MM.1S (cell line): ENCODE measurements at regions not wholly inside any gene's neighbourhood (a gene's known extent, or its start where the extent isn't known, plus 50 kb on each side); places are given as distances from the start of the nearest gene placed in this dataset.

Experiments used
- DNase-seq: peaks from one replicate; pipeline ENCODE4 v3.0.0-alpha.2; 2015
- H2AFZ ChIP-seq: fragments of 300-600 bp; sonication (generic); 2 replicates; pipeline ENCODE4 v1.6.0; 2016; ENCODE audit warnings: antibody characterized with exemption, low read length
- H3F3A ChIP-seq: fragments of 300-600 bp; sonication (generic); 2 replicates; pipeline ENCODE4 v1.6.1; 2016; ENCODE audit warnings: mild to moderate bottlenecking, antibody characterized with exemption, low read length, moderate library complexity, mixed read lengths; ENCODE audit not compliant: insufficient read depth
- H3K27ac ChIP-seq: fragments of 300-600 bp; sonication (generic); 2 replicates; pipeline ENCODE4 v1.5.1; 2016; ENCODE audit warnings: mild to moderate bottlenecking, low read length
- H3K27me3 ChIP-seq: fragments of 300-600 bp; sonication (generic); replicated peaks from 2 replicates; pipeline ENCODE4 v1.6.0; 2016; ENCODE audit warnings: low read length; ENCODE audit not compliant: insufficient read depth
- H3K36me3 ChIP-seq: fragments of 300-600 bp; sonication (generic); replicated peaks from 2 replicates; pipeline ENCODE4 v1.6.1; 2016; ENCODE audit warnings: mild to moderate bottlenecking, low read length, mixed read lengths; ENCODE audit not compliant: insufficient read depth
- H3K4me1 ChIP-seq: fragments of 300-600 bp; sonication (generic); 2 replicates; pipeline ENCODE4 v1.6.1; 2016; ENCODE audit warnings: low read length, mixed read lengths
- H3K4me2 ChIP-seq: fragments of 300-600 bp; sonication (generic); 2 replicates; pipeline ENCODE4 v1.6.0; 2016; ENCODE audit warnings: low read depth, low read length
- H3K4me3 ChIP-seq: fragments of 300-600 bp; sonication (generic); 2 replicates; pipeline ENCODE4 v1.5.1; 2016; ENCODE audit warnings: low read length, mixed read lengths
- H3K79me2 ChIP-seq: fragments of 300-600 bp; sonication (generic); 2 replicates; pipeline ENCODE4 v1.6.1; 2016; ENCODE audit warnings: mixed run types, low read length, mixed read lengths
- H3K9ac ChIP-seq: fragments of 300-600 bp; sonication (generic); 2 replicates; pipeline ENCODE4 v1.6.1; 2016; ENCODE audit warnings: low read length, mixed read lengths
- H3K9me2 ChIP-seq: fragments of 300-600 bp; sonication (generic); replicated peaks from 2 replicates; pipeline ENCODE4 v1.6.1; 2016; ENCODE audit warnings: mild to moderate bottlenecking, low read length, mixed read lengths; ENCODE audit not compliant: insufficient read depth
- H3K9me3 ChIP-seq: fragments of 300-600 bp; sonication (generic); replicated peaks from 2 replicates; pipeline ENCODE4 v1.6.1; 2016; ENCODE audit warnings: mild to moderate bottlenecking, low read length, mixed read lengths; ENCODE audit not compliant: insufficient read depth
- H4K20me1 ChIP-seq: fragments of 300-600 bp; sonication (generic); 2 replicates; pipeline ENCODE4 v1.6.1; 2016; ENCODE audit warnings: mild to moderate bottlenecking, low read length, moderate library complexity, mixed read lengths; ENCODE audit not compliant: insufficient read depth
- CTCF ChIP-seq: fragments of 300-600 bp; sonication (generic); IDR thresholded peaks from 2 replicates; pipeline ENCODE4 v1.5.1; 2016; ENCODE audit warnings: antibody characterized with exemption, low read length, mixed read lengths
- EZH2 ChIP-seq: fragments of 300-600 bp; sonication (generic); optimal IDR thresholded peaks from 2 replicates; pipeline ENCODE3; 2017; ENCODE audit warnings: low read depth, mild to moderate bottlenecking, antibody characterized with exemption, low read length, mixed read lengths
- EZH2phosphoT487 ChIP-seq: fragments of 300-600 bp; sonication (generic); IDR thresholded peaks from 2 replicates; pipeline ENCODE4 v1.6.1; 2018; ENCODE audit warnings: antibody characterized with exemption, low read length

DNA sequence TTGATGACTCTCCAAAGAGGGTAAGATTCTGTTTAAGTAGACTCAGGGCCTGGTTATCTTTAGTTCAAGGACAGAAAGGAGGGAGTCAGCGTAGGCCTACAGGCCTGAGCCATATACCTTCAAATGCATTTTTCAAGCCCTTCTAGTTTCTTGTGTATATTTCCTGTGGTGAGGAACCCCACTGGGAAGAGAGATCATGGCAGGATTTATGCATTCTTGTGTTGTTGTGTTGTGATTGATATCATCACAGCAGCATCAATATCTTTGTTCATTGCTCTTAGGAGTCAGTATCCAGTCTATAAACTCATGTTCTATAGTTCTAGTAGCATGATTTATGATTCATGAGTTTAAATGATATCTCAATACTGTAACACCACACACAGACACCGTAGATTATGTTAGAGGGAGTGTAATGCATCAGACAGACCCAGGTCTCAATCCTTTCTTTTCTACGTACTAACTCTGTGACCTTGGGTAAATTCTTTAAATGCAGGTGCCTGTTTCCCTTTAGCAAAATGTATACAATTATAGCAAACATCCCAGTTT is 427.5 kb downstream of the PDCD6IP start:
- H3K27ac ChIP-seq = no peak overlapping the region
- H3K4me1 ChIP-seq = no peaks in the 10 kb centered on the region
- H2AFZ ChIP-seq = no peak overlapping the region
- no peak overlapping the region for H3K4me3 ChIP-seq
- no peaks in the 10 kb centered on the region for H3F3A ChIP-seq
- H3K9me3 ChIP-seq = no peaks in the 10 kb centered on the region
- H3K36me3 ChIP-seq = no peaks in the 10 kb centered on the region
- H4K20me1 ChIP-seq = no peaks in the 10 kb centered on the region
- no peaks in the 10 kb centered on the region for H3K9me2 ChIP-seq
- H3K27me3 ChIP-seq = no peaks in the 10 kb centered on the region
- H3K79me2 ChIP-seq = no peaks in the 10 kb centered on the region
- DNase-seq = no peak
- TF ChIP-seq EZH2phosphoT487 (no peak), EZH2 (no peak), CTCF (no peak)
- no peak overlapping the region for H3K9ac ChIP-seq
- H3K4me2 ChIP-seq = no peak overlapping the region

DNA sequence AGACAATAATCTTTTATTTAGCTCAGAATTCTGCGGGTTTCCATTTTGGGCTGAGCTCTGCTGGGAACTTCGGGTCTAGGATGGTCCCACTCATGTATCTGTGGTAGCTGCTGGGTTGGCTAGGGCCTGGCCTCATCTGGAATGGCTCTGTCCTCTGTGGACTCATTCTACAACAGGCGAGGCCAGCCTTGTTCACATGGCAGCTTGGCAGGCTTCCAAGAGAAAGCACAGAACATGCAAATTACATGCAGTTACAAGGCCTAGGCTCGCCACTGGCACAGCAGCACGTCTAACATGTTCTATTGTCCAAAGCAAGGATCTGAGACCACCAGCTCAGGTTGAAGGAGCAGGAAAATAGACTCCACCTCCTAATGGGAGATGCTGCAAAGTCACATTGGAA is 431.4 kb downstream of the PDCD6IP start:
- no peaks in the 10 kb centered on the region for H3K4me1 ChIP-seq
- H3F3A ChIP-seq = no peaks in the 10 kb centered on the region
- no peaks in the 10 kb centered on the region for H3K9me2 ChIP-seq
- H3K9ac ChIP-seq = no peak overlapping the region
- no peak overlapping the region for H3K4me2 ChIP-seq
- DNase-seq = no peak
- no peak overlapping the region for H3K27ac ChIP-seq
- no peaks in the 10 kb centered on the region for H4K20me1 ChIP-seq
- H3K79me2 ChIP-seq = no peaks in the 10 kb centered on the region
- H2AFZ ChIP-seq = no peak overlapping the region
- H3K4me3 ChIP-seq = no peak overlapping the region
- H3K9me3 ChIP-seq = no peaks in the 10 kb centered on the region
- H3K36me3 ChIP-seq = no peaks in the 10 kb centered on the region
- no peaks in the 10 kb centered on the region for H3K27me3 ChIP-seq
- TF ChIP-seq EZH2 (no peak), EZH2phosphoT487 (no peak), CTCF (no peak)

DNA sequence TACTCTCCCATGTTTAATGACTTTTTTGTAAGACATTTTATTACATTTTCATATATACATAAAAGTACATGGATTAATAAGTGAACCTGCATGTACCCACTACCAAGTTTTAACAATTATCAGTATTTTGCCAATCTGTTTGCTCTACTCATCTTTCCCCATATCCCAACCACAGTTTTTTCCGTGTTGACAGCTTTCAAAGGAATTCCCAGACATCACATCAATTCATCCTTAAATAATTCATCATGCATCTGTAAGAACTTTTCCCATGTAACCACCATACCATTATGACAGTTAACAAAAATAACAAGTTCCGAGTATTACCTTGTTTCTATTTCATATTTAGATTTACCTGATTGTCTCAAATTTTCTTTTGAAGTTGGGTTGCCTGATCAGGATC is 436.7 kb downstream of the PDCD6IP start:
- Histone ChIP-seq H3K36me3 (no peaks in the 10 kb centered on the region), H2AFZ (no peak overlapping the region), H3K79me2 (no peaks in the 10 kb centered on the region), H3K9ac (no peak overlapping the region), H4K20me1 (no peaks in the 10 kb centered on the region), H3K27me3 (no peaks in the 10 kb centered on the region), H3K27ac (no peak overlapping the region), H3K9me2 (no peaks in the 10 kb centered on the region), H3F3A (no peaks in the 10 kb centered on the region), H3K4me3 (no peak overlapping the region), H3K4me1 (no peaks in the 10 kb centered on the region), H3K9me3 (no peaks in the 10 kb centered on the region), H3K4me2 (no peak overlapping the region)
- TF ChIP-seq EZH2 = no peak
- no peak for TF ChIP-seq EZH2phosphoT487
- no peak for TF ChIP-seq CTCF
- DNase-seq = no peak
